ENCODE measurements at regions not wholly inside any gene's neighbourhood (a gene's known extent, or its start where the extent isn't known, plus 50 kb on each side); places are given as distances from the start of the nearest gene placed in this dataset.
A peak's percentile ranks its signal among the peaks of the same experiment; 100 is the strongest.

- Histone ChIP-seq H3K4me3 (ENCODE audit: severe bottlenecking) (no peak overlapping the region), H3K27ac (ENCODE audit: poor library complexity, severe bottlenecking) (no peak overlapping the region), H3K27me3 (ENCODE audit: insufficient read depth, poor library complexity, severe bottlenecking) (no peaks in the 10 kb centered on the region), H3K36me3 (ENCODE audit: low read depth) (no peaks in the 10 kb centered on the region), H3K4me1 (ENCODE audit: insufficient read depth, poor library complexity, severe bottlenecking) (no peaks in the 10 kb centered on the region), H3K9me3 (ENCODE audit: severe bottlenecking) (no peaks in the 10 kb centered on the region)
- DNase-seq (ENCODE audit: low spot score) (no peak), ATAC-seq (ENCODE audit: low read depth) (no peak)
- TF ChIP-seq CTCF (IDR thresholded peaks at IDR 0.05; ENCODE audit: poor library complexity, severe bottlenecking), result no peak
Observed at GRCh38 chr5:3818624-3819023, 223.0 kb downstream of the IRX1 start.

- Histone ChIP-seq H3K9me3 (ENCODE audit: severe bottlenecking) (no peaks in the 10 kb centered on the region), H3K4me1 (ENCODE audit: insufficient read depth, poor library complexity, severe bottlenecking) (no peaks in the 10 kb centered on the region), H3K4me3 (ENCODE audit: severe bottlenecking) (no peak overlapping the region), H3K36me3 (ENCODE audit: low read depth) (no peaks in the 10 kb centered on the region), H3K27me3 (ENCODE audit: insufficient read depth, poor library complexity, severe bottlenecking) (no peaks in the 10 kb centered on the region), H3K27ac (ENCODE audit: poor library complexity, severe bottlenecking) (no peak overlapping the region)
- peak; percentile 42; the same call in 2 of the 3 replicates for ATAC-seq (ENCODE audit: low read depth)
- no peak for DNase-seq (ENCODE audit: low spot score)
- TF ChIP-seq CTCF (IDR thresholded peaks at IDR 0.05; ENCODE audit: poor library complexity, severe bottlenecking), result no peak
Observed at GRCh38 chr5:3825531-3826451, 230.2 kb downstream of the IRX1 start.

GRCh38 chr5:3827624-3828023 lies 232.0 kb downstream of the IRX1 start:
- Histone ChIP-seq H3K9me3 (ENCODE audit: severe bottlenecking) (no peaks in the 10 kb centered on the region), H3K36me3 (ENCODE audit: low read depth) (no peaks in the 10 kb centered on the region), H3K27ac (ENCODE audit: poor library complexity, severe bottlenecking) (no peak overlapping the region), H3K4me3 (ENCODE audit: severe bottlenecking) (no peak overlapping the region), H3K4me1 (ENCODE audit: insufficient read depth, poor library complexity, severe bottlenecking) (no peaks in the 10 kb centered on the region), H3K27me3 (ENCODE audit: insufficient read depth, poor library complexity, severe bottlenecking) (no peaks in the 10 kb centered on the region)
- DNase-seq (ENCODE audit: low spot score) (no peak), ATAC-seq (ENCODE audit: low read depth) (no peak)
- no peak for TF ChIP-seq CTCF (IDR thresholded peaks at IDR 0.05; ENCODE audit: poor library complexity, severe bottlenecking)

GRCh38 chr5:3828761-3829160 lies 233.1 kb downstream of the IRX1 start:
- H3K27ac ChIP-seq (ENCODE audit: poor library complexity, severe bottlenecking), result no peak overlapping the region
- no peaks in the 10 kb centered on the region for H3K27me3 ChIP-seq (ENCODE audit: insufficient read depth, poor library complexity, severe bottlenecking)
- DNase-seq (ENCODE audit: low spot score), result no peak
- no peak for TF ChIP-seq CTCF (IDR thresholded peaks at IDR 0.05; ENCODE audit: poor library complexity, severe bottlenecking)
- peaks cover 5% of the 10 kb centered on the region for H3K4me1 ChIP-seq (ENCODE audit: insufficient read depth, poor library complexity, severe bottlenecking)
- H3K4me3 ChIP-seq (ENCODE audit: severe bottlenecking), result no peak overlapping the region
- no peak for ATAC-seq (ENCODE audit: low read depth)
- H3K36me3 ChIP-seq (ENCODE audit: low read depth), result no peaks in the 10 kb centered on the region
- H3K9me3 ChIP-seq (ENCODE audit: severe bottlenecking), result no peaks in the 10 kb centered on the region

GRCh38 chr5:3833566-3833965 lies 237.9 kb downstream of the IRX1 start:
- H3K4me3 ChIP-seq (ENCODE audit: severe bottlenecking), result no peak overlapping the region
- peak; percentile 54; the same call in 2 of the 3 replicates for ATAC-seq (ENCODE audit: low read depth)
- no peaks in the 10 kb centered on the region for H3K27me3 ChIP-seq (ENCODE audit: insufficient read depth, poor library complexity, severe bottlenecking)
- no peak for DNase-seq (ENCODE audit: low spot score)
- H3K27ac ChIP-seq (ENCODE audit: poor library complexity, severe bottlenecking), result peak overlapping the region; percentile 5
- no peaks in the 10 kb centered on the region for H3K36me3 ChIP-seq (ENCODE audit: low read depth)
- no peak for TF ChIP-seq CTCF (IDR thresholded peaks at IDR 0.05; ENCODE audit: poor library complexity, severe bottlenecking)
- no peaks in the 10 kb centered on the region for H3K9me3 ChIP-seq (ENCODE audit: severe bottlenecking)
- peaks cover 28% of the 10 kb centered on the region for H3K4me1 ChIP-seq (ENCODE audit: insufficient read depth, poor library complexity, severe bottlenecking)
